SU-DHL-6 (cell line): ENCODE measurements at regions not wholly inside any gene's neighbourhood (a gene's known extent, or its start where the extent isn't known, plus 50 kb on each side); places are given as distances from the start of the nearest gene placed in this dataset.
"Not testable (repeated sequence)": the region's sequence is repeated elsewhere in the genome, so short reads cannot be mapped to it uniquely, and the experiment has no call there.

Experiments
- H2AFZ ChIP-seq: fragments of 200-600 bp; sonication (generic); 2 replicates; pipeline ENCODE4 v1.6.1; 2014; ENCODE audit warnings: low read depth, mild to moderate bottlenecking, moderate library complexity, mixed read lengths, antibody characterized with exemption, low read length; ENCODE audit not compliant: severe bottlenecking
- H3F3A ChIP-seq: fragments of 200-600 bp; shearing (Covaris generic); 2 replicates; pipeline ENCODE4 v1.6.0; 2016; ENCODE audit warnings: antibody characterized with exemption, mild to moderate bottlenecking; ENCODE audit not compliant: insufficient read depth
- H3K27ac ChIP-seq: fragments of 200-600 bp; sonication (generic); 2 replicates; pipeline ENCODE4 v1.5.1; 2016; ENCODE audit warnings: low read depth, mild to moderate bottlenecking, low read length, moderate library complexity, mixed read lengths
- H3K27me3 ChIP-seq: fragments of 200-600 bp; sonication (generic), shearing (Covaris generic); 2 replicates; pipeline ENCODE4 v1.6.0; 2014; ENCODE audit warnings: mild to moderate bottlenecking, low read length
- H3K36me3 ChIP-seq: fragments of 200-600 bp; sonication (generic); 2 replicates; pipeline ENCODE4 v1.6.1; 2014; ENCODE audit warnings: mild to moderate bottlenecking, low read length, mixed read lengths
- H3K4me2 ChIP-seq: fragments of 300-600, 200-600 bp; shearing (Covaris generic), sonication (generic); 2 replicates; pipeline ENCODE4 v1.6.0; 2014; ENCODE audit warnings: low read length, low read depth, mild to moderate bottlenecking; ENCODE audit not compliant: poor library complexity, severe bottlenecking
- H3K4me3 ChIP-seq: fragments of 200-600 bp; sonication (generic); 2 replicates; pipeline ENCODE4 v1.5.1; 2014; ENCODE audit warnings: antibody characterized with exemption, low read length, mild to moderate bottlenecking, mixed read lengths; ENCODE audit not compliant: insufficient read depth, poor library complexity, severe bottlenecking
- H3K79me2 ChIP-seq: fragments of 200-600 bp; sonication (generic); 2 replicates; pipeline ENCODE4 v1.6.1; 2014; ENCODE audit warnings: mild to moderate bottlenecking, low read length, moderate library complexity; ENCODE audit not compliant: insufficient read depth
- H3K9ac ChIP-seq: fragments of 200-600 bp; sonication (generic); 2 replicates; pipeline ENCODE4 v1.7.0; 2014; ENCODE audit warnings: mild to moderate bottlenecking, low read length
- H3K9me2 ChIP-seq: fragments of 200-600 bp; sonication (generic); replicated peaks from 2 replicates; pipeline ENCODE4 v1.6.1; 2014; ENCODE audit warnings: low read length; ENCODE audit not compliant: insufficient read depth
- H3K9me3 ChIP-seq: fragments of 200-600 bp; sonication (generic); 2 replicates; pipeline ENCODE4 v1.6.1; 2014; ENCODE audit warnings: low read length, mixed read lengths; ENCODE audit not compliant: insufficient read depth
- H4K20me1 ChIP-seq: fragments of 200-600 bp; sonication (generic); 2 replicates; pipeline ENCODE4 v1.6.1; 2014; ENCODE audit warnings: low read depth, mild to moderate bottlenecking, antibody characterized with exemption, low read length, moderate library complexity, mixed read lengths
- EZH2phosphoT487 ChIP-seq: fragments of 200-600 bp; sonication (generic), shearing (Covaris generic); conservative IDR thresholded peaks from 2 replicates; pipeline ENCODE4 v1.6.1; 2018; ENCODE audit warnings: mild to moderate bottlenecking, antibody characterized with exemption, low read length, moderate library complexity, mixed read lengths
- TF ChIP-seq, protein P1 (sequence below): fragments of 200-600 bp; sonication (generic); IDR thresholded peaks from one replicate; pipeline ENCODE4 v1.5.1; 2017; ENCODE audit warnings: antibody characterized with exemption, mild to moderate bottlenecking, low read length, moderate library complexity; ENCODE audit not compliant: insufficient read depth, poor library complexity, severe bottlenecking

DNA sequence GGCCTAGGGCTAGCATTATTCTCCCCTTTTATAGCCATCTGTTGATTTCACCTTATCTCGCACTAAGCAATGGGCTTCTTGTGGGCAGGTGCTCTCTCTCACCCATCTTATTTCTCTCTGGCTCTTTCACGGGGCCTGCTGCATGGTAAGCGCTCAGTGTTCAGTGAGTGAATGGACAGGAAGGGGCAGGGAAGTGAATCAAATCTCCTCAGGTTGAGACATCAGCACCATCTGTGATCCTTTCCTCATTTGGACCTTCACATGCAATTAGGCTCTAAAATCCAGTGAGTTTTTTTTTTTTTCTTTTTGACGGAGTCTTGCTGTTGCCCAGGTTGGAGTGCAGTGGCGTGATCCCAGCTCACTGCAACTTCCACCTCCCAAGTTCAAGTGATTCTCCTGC, 76.5 kb upstream of the EZR start:
- no peaks in the 10 kb centered on the region for H3K9me3 ChIP-seq
- no peak overlapping the region for H3K27ac ChIP-seq
- no peaks in the 10 kb centered on the region for H3K27me3 ChIP-seq
- no peak overlapping the region for H3K9ac ChIP-seq
- H3F3A ChIP-seq = 0 out of 2 replicates have a peak, but pooled peaks cover 3% of the 10 kb centered on the region
- H3K4me3 ChIP-seq = no peak overlapping the region
- H3K4me2 ChIP-seq = no peak overlapping the region
- no peaks in the 10 kb centered on the region for H3K9me2 ChIP-seq
- H3K79me2 ChIP-seq = no peaks in the 10 kb centered on the region
- no peaks in the 10 kb centered on the region for H3K36me3 ChIP-seq
- no peak for TF ChIP-seq EZH2phosphoT487
- TF ChIP-seq, protein P1, sequence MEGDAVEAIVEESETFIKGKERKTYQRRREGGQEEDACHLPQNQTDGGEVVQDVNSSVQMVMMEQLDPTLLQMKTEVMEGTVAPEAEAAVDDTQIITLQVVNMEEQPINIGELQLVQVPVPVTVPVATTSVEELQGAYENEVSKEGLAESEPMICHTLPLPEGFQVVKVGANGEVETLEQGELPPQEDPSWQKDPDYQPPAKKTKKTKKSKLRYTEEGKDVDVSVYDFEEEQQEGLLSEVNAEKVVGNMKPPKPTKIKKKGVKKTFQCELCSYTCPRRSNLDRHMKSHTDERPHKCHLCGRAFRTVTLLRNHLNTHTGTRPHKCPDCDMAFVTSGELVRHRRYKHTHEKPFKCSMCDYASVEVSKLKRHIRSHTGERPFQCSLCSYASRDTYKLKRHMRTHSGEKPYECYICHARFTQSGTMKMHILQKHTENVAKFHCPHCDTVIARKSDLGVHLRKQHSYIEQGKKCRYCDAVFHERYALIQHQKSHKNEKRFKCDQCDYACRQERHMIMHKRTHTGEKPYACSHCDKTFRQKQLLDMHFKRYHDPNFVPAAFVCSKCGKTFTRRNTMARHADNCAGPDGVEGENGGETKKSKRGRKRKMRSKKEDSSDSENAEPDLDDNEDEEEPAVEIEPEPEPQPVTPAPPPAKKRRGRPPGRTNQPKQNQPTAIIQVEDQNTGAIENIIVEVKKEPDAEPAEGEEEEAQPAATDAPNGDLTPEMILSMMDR = no peak
- H2AFZ ChIP-seq = no peak overlapping the region
- no peaks in the 10 kb centered on the region for H4K20me1 ChIP-seq

DNA sequence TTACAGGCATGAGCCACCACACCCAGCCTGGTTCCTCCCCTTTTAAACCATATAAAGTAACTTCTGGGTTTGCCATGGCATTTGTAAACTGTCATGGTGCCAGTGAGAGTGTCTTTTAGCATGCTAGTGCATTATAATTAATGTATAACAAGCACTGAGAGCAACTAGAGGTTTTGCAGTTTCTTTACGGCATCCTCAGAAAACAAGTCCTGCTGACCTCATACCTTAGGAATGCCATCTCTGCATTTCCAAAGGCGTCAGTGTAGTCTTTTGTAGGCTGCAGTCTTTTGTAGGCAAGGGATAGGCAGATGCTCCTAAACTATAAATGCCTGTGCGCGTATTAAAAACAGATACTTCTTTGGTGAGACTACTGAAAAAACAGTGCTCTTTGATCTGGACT, 75.0 kb upstream of the EZR start:
- H3K4me3 ChIP-seq = no peak overlapping the region
- no peaks in the 10 kb centered on the region for H3K36me3 ChIP-seq
- H4K20me1 ChIP-seq = no peaks in the 10 kb centered on the region
- no peaks in the 10 kb centered on the region for H3K9me3 ChIP-seq
- 0 out of 2 replicates have a peak, but pooled peaks cover 3% of the 10 kb centered on the region for H3F3A ChIP-seq
- H2AFZ ChIP-seq = no peak overlapping the region
- H3K9me2 ChIP-seq = no peaks in the 10 kb centered on the region
- H3K4me2 ChIP-seq = no peak overlapping the region
- no peak overlapping the region for H3K27ac ChIP-seq
- no peaks in the 10 kb centered on the region for H3K27me3 ChIP-seq
- no peaks in the 10 kb centered on the region for H3K79me2 ChIP-seq
- no peak overlapping the region for H3K9ac ChIP-seq
- TF ChIP-seq, protein P1 = no peak
- TF ChIP-seq EZH2phosphoT487 = no peak

DNA sequence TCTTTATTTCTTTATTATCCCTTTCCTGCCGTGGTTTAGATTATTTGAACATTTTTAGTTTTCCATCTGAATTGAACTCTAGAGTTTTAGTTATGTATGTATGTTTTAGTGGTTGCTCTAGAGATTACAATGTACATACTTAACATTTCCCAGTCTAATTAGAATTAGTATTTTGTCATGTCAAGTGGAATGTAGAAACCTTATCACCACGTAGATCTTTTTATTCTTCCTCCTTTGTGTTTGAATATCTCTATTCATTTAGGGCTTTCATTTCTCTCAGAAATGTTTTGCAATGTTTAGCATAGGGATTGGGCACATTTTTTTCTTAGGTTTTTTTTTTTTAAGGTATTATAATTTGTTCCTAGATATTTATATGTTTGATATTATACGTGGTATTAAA, 73.1 kb upstream of the EZR start:
- Histone ChIP-seq H3K9me2 (no peaks in the 10 kb centered on the region), H3K27ac (no peak overlapping the region), H2AFZ (no peak overlapping the region), H3K79me2 (no peaks in the 10 kb centered on the region), H3K4me2 (no peak overlapping the region), H3K4me3 (no peak overlapping the region), H4K20me1 (no peaks in the 10 kb centered on the region), H3K9me3 (no peaks in the 10 kb centered on the region), H3K27me3 (no peaks in the 10 kb centered on the region), H3K36me3 (no peaks in the 10 kb centered on the region), H3K9ac (no peak overlapping the region), H3F3A (0 out of 2 replicates have a peak, but pooled peaks cover 3% of the 10 kb centered on the region)
- TF ChIP-seq, protein P1 = no peak
- no peak for TF ChIP-seq EZH2phosphoT487

DNA sequence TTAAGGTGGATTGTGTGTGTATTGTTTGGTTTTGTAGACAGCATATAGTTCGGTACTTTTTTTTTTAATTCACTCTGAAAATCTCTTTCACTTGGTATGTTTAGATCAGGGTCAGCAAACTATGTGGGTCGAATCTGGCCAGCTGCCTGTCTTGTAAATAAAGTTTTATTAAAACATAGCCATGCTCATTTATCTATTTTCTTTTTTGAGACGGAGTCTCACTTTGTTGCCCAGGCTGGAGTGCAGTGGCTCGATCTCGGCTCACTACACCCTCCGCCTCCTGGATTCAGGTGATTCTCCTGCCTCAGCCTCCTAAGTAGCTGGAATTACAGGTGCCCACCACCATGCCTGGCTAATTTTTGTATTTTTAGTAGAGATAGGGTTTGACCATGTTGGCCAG, 72.4 kb upstream of the EZR start:
- not testable (repeated sequence) for H3K9ac ChIP-seq, H3F3A ChIP-seq, H3K79me2 ChIP-seq, H3K4me2 ChIP-seq, H3K9me3 ChIP-seq, H3K9me2 ChIP-seq, H3K36me3 ChIP-seq, H2AFZ ChIP-seq, H3K27me3 ChIP-seq, H4K20me1 ChIP-seq, H3K4me3 ChIP-seq, H3K27ac ChIP-seq

DNA sequence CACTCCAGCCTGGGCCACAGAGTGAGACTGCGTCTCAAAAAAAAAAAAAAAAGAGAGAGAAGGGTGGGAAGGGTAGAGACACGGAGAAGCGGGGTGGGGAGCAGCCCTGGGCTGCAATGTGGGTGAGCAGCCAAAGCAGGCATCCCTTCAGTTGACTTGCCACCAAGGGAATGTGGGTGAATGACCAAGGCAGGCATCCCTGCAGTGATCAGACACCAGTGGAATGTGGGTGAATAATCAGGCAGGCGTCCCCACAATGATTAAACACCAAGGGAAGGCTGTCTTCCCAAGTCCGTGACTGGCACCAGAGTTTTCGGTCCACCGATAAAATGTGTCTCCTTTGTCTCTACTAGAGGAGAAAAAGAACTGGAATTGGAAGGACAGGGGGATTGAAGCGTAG, 69.0 kb upstream of the EZR start:
- not testable (repeated sequence) for H3K9ac ChIP-seq, H3K27ac ChIP-seq, H3K36me3 ChIP-seq, H2AFZ ChIP-seq, H3K79me2 ChIP-seq, H3F3A ChIP-seq, H3K4me3 ChIP-seq, H3K4me2 ChIP-seq, H4K20me1 ChIP-seq, H3K27me3 ChIP-seq, H3K9me3 ChIP-seq, H3K9me2 ChIP-seq

DNA sequence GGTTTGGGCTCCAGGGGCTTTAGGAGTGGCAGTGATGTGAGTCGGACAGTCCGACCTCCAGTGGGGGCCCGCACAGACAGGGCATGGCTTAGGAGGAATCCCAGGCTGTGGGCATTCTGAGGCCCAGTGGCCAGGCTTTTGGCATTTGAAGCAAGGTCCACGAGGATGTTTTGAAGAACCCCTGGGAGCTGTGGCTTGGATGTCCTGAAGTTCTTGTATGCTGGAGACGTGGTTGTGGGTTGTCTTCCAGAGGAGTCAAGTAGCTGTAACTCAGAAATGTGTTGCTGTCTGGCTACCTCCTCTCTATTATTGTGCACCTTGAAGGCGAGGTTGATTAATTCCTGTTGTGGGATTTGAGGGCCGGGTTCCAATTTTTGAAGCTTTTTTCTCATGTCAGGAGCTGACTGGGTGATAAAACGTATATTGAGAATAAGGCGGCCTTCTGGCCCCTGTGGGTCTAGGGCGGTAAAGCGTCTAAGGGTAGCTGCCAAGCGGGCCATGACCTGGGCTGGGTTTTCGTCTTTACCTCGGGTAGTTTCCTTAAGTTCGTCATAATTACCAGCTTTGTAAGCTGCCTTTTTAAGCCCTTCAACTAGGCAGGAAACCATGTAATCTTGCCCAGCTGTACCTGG, 67.3 kb upstream of the EZR start:
- not testable (repeated sequence) for H3K9me2 ChIP-seq, H3F3A ChIP-seq, H2AFZ ChIP-seq, H4K20me1 ChIP-seq, H3K9me3 ChIP-seq, H3K27me3 ChIP-seq, H3K27ac ChIP-seq, H3K9ac ChIP-seq, H3K79me2 ChIP-seq, H3K4me3 ChIP-seq, H3K4me2 ChIP-seq, H3K36me3 ChIP-seq
